ACC112 (cell line): ENCODE measurements at regions not wholly inside any gene's neighbourhood (a gene's known extent, or its start where the extent isn't known, plus 50 kb on each side); places are given as distances from the start of the nearest gene placed in this dataset.

Experiments used
- H2AFZ ChIP-seq: fragments of 200-600 bp; sonication (generic); one replicate; pipeline ENCODE4 v1.6.0; 2017; ENCODE audit warnings: antibody characterized with exemption, low read length; ENCODE audit not compliant: unreplicated experiment
- H3K27ac ChIP-seq: fragments of 200-600 bp; sonication (generic); 2 replicates; pipeline ENCODE4 v1.5.1; 2014; ENCODE audit warnings: low read depth, mild to moderate bottlenecking, antibody characterized with exemption, low read length, moderate library complexity
- H3K27me3 ChIP-seq: fragments of 200-600 bp; sonication (generic); 2 replicates; pipeline ENCODE4 v1.6.1; 2014; ENCODE audit warnings: mild to moderate bottlenecking, antibody characterized with exemption, low read length, moderate library complexity, mixed read lengths; ENCODE audit not compliant: insufficient read depth
- H3K36me3 ChIP-seq: fragments of 200-600 bp; sonication (generic); 2 replicates; pipeline ENCODE4 v1.6.1; 2016; ENCODE audit warnings: mild to moderate bottlenecking, antibody characterized with exemption, low read length, moderate library complexity, mixed read lengths; ENCODE audit not compliant: insufficient read depth
- H3K4me1 ChIP-seq: fragments of 200-600 bp; sonication (generic); one replicate; pipeline ENCODE4 v1.6.1; 2016; ENCODE audit warnings: low read length, mixed read lengths; ENCODE audit not compliant: insufficient read depth, unreplicated experiment, control insufficient read depth
- H3K4me3 ChIP-seq: fragments of 200-600 bp; sonication (generic); 2 replicates; pipeline ENCODE4 v1.5.1; 2014; ENCODE audit warnings: mild to moderate bottlenecking, low read depth, low read length
- H3K79me2 ChIP-seq: fragments of 200-600 bp; sonication (generic); one replicate; pipeline ENCODE4 v1.6.0; 2016; ENCODE audit warnings: low read length; ENCODE audit not compliant: control insufficient read depth, unreplicated experiment, insufficient read depth

DNA sequence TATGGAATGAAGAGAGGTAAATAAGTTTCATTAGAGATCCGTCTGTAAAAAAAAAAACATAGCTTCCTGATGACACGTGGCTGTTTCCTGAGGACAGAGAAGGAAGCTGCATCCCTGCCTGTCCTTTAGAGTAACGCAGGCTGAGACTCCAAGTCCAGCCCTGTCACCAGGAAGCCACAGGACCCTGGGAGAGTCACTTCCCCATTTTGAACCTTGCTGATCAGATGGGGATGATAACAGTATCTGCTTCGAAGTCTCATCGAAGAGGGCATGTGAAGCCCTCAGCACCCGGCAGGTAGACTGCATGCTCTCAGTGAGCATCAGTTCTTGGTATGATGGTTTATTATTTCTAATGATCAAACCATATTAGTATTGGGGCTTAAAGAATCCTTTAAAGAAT lies 139.1 kb upstream of the KCNG1 start:
- H3K79me2 ChIP-seq = no peaks in the 10 kb centered on the region
- H3K27me3 ChIP-seq = peaks cover 85% of the 10 kb centered on the region
- H3K4me3 ChIP-seq = no peak overlapping the region
- no peak overlapping the region for H2AFZ ChIP-seq
- no peaks in the 10 kb centered on the region for H3K4me1 ChIP-seq
- no peak overlapping the region for H3K27ac ChIP-seq
- H3K36me3 ChIP-seq = no peaks in the 10 kb centered on the region

GRCh38 chr20:51160821-51161220 lies 137.9 kb upstream of the KCNG1 start:
- Histone ChIP-seq H3K27me3 (peaks cover 84% of the 10 kb centered on the region), H3K79me2 (no peaks in the 10 kb centered on the region), H3K27ac (no peak overlapping the region), H3K4me3 (no peak overlapping the region), H2AFZ (no peak overlapping the region), H3K36me3 (no peaks in the 10 kb centered on the region), H3K4me1 (peaks cover under 1% of the 10 kb centered on the region)

- Histone ChIP-seq H3K27ac (no peak overlapping the region), H2AFZ (no peak overlapping the region)
Observed at GRCh38 chr20:51159981-51160380, 137.1 kb upstream of the KCNG1 start.

GRCh38 chr20:51159303-51159702 lies 136.4 kb upstream of the KCNG1 start:
- H3K27ac ChIP-seq = no peak overlapping the region
- no peak overlapping the region for H2AFZ ChIP-seq
- H3K27me3 ChIP-seq = peaks cover 85% of the 10 kb centered on the region
- H3K36me3 ChIP-seq = no peaks in the 10 kb centered on the region
- H3K4me1 ChIP-seq = peaks cover 3% of the 10 kb centered on the region
- no peaks in the 10 kb centered on the region for H3K79me2 ChIP-seq
- no peak overlapping the region for H3K4me3 ChIP-seq

More at GRCh38 chr20:51159981-51160380, 137.1 kb upstream of the KCNG1 start:
- no peaks in the 10 kb centered on the region for H3K79me2 ChIP-seq
- H3K27me3 ChIP-seq = peaks cover 85% of the 10 kb centered on the region
- H3K36me3 ChIP-seq = no peaks in the 10 kb centered on the region
- peaks cover 3% of the 10 kb centered on the region for H3K4me1 ChIP-seq
- no peak overlapping the region for H3K4me3 ChIP-seq

- Histone ChIP-seq H3K4me1 (peaks cover 3% of the 10 kb centered on the region), H2AFZ (no peak overlapping the region), H3K79me2 (no peaks in the 10 kb centered on the region), H3K27me3 (peaks cover 94% of the 10 kb centered on the region), H3K36me3 (no peaks in the 10 kb centered on the region), H3K27ac (no peak overlapping the region), H3K4me3 (no peak overlapping the region)
Observed at GRCh38 chr20:51158226-51158625, 135.3 kb upstream of the KCNG1 start.

GRCh38 chr20:51156041-51156982 lies 133.4 kb upstream of the KCNG1 start:
- Histone ChIP-seq H3K36me3 (no peaks in the 10 kb centered on the region), H3K79me2 (no peaks in the 10 kb centered on the region), H3K27me3 (peaks cover 96% of the 10 kb centered on the region), H3K4me1 (peaks cover 3% of the 10 kb centered on the region), H3K27ac (no peak overlapping the region), H3K4me3 (peak overlapping the region; percentile 43; the same call in 1 of the 2 replicates), H2AFZ (no peak overlapping the region)

DNA sequence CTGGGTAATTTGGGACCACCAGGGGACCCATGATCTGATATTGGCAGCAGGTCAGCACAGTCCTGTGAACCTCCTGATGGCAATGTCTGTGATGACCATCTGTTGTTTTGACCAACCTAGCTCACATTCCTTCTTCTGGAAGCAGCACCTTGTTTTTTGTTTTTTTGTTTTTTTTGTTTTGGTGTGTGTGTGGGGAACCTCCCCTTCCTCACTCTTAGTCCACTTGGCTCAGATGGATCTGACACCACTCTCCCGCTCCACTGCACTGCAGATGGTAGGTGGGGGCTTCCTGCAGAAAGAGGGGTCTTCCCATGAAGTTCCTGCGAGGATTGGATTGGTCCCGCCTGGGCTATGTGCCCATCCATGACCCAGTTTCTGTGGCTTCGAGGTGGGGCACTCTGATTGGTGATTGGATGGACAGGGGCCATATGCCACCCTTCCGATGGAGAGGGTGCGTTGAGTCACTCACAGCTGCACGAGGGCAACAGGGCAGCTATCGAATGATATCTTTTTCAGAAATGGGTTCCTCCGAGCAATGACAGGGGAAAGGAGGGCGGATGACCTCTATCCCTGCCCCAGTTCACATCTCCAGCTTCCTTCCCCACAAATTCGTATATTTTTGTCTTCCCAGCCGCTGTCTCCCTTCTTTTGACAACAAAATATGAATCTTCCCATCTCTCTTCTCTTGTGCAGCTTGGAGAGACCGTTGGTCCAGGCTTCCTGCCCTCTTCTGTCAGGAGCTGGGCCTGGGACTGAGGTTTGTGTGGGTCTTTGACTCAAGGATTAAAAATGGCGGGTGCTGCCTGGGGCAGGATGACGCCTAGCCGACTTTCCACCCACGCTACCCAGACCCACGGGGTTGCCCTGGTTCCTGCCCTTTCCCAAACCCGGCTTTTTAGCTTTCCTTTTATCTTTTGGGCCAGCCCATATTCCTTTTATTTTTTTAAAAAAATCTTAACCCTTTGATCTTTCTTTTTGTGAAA lies 132.1 kb upstream of the KCNG1 start:
- H3K79me2 ChIP-seq = no peaks in the 10 kb centered on the region
- H3K27me3 ChIP-seq = peaks cover 92% of the 10 kb centered on the region
- H3K4me3 ChIP-seq = no peak overlapping the region
- H2AFZ ChIP-seq = no peak overlapping the region
- peaks cover 3% of the 10 kb centered on the region for H3K4me1 ChIP-seq
- no peaks in the 10 kb centered on the region for H3K36me3 ChIP-seq
- no peak overlapping the region for H3K27ac ChIP-seq

DNA sequence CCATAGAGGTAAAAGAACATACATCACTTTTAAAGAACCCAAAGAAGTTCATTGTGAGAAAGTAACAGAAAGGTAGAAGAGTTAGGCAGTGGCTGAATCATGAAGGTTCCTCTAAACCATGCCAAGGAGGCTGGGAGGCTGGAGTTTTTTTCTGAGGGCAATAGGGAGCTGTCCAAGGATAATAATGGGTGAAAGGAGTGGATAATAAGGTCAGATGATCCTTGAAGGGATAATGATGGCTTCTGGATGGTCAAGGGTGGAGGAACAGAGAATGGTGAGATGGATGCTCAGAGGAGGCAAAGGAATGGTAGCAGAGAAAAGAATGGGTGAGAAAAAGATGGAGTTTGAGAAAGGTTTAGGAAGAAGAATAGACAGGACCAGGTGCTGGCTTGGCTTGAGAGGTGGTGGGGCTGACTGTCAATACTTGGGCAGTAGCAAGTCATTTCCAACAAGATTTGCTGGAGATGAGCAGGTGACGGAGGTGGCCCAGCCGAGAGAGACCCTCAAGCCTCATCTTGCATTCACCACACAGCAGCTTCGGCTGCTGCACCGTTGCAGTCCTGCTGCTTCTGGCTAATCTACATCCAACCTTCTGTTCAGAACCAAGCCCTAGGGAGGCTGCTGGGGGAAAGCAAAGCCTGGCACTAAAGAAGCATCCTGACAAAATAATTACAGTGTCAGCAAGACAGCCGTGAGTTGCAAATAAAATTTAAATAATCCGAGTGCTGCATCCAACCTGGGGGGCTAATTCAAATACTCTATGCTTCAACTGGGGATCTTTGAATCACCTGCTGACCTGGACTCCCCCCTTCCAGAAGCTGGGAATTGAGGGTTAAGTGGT lies 131.2 kb upstream of the KCNG1 start:
- Histone ChIP-seq H3K4me1 (peaks cover 3% of the 10 kb centered on the region), H2AFZ (no peak overlapping the region), H3K27ac (no peak overlapping the region), H3K79me2 (no peaks in the 10 kb centered on the region), H3K27me3 (peaks cover 83% of the 10 kb centered on the region), H3K36me3 (no peaks in the 10 kb centered on the region), H3K4me3 (no peak overlapping the region)

GRCh38 chr20:51148941-51149340 lies 126.0 kb upstream of the KCNG1 start:
- Histone ChIP-seq H3K27me3 (peaks cover 66% of the 10 kb centered on the region), H3K79me2 (no peaks in the 10 kb centered on the region)

DNA sequence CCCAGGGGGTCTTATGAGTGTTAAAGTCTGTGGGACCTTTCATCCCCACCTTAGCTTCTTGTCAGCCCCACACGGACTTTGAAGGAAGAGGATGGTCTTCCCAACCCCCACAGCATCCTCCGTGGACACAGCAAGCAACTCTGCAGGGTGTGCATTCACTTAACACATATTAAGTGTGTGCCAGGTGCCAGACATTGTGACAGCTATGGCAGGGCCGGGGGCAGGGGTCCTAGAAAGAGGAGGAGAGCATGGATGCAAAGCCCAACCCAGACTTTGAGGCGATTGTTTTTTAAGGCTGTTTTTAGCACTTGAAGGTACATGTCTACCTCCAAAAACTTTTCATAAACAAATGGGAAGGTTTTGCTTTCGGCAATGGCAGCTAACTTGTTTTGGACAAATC lies 121.6 kb upstream of the KCNG1 start:
- Histone ChIP-seq H2AFZ (no peak overlapping the region), H3K4me1 (no peaks in the 10 kb centered on the region), H3K36me3 (no peaks in the 10 kb centered on the region), H3K27me3 (peaks cover 53% of the 10 kb centered on the region), H3K4me3 (no peak overlapping the region), H3K79me2 (no peaks in the 10 kb centered on the region), H3K27ac (no peak overlapping the region)

More at GRCh38 chr20:51148941-51149340, 126.0 kb upstream of the KCNG1 start:
- H3K27ac ChIP-seq = no peak overlapping the region
- no peak overlapping the region for H3K4me3 ChIP-seq
- H3K36me3 ChIP-seq = no peaks in the 10 kb centered on the region
- H2AFZ ChIP-seq = no peak overlapping the region
- H3K4me1 ChIP-seq = no peaks in the 10 kb centered on the region
